IMR-90 (cell line): ENCODE measurements at regions not wholly inside any gene's neighbourhood (a gene's known extent, or its start where the extent isn't known, plus 50 kb on each side); places are given as distances from the start of the nearest gene placed in this dataset.
A peak's percentile ranks its signal among the peaks of the same experiment; 100 is the strongest.

ENCODE experiments used
- ATAC-seq: fragments of 200-7000 bp; cut with Tn5 transposase; 2 replicates; pipeline ENCODE4 v1.9.1; 2020; ENCODE audit warnings: low read depth, mild to moderate bottlenecking, moderate library complexity
- BruUV-seq: library from RNA; stranded (reverse); fragments of 400-500 nt; replicated peaks from 2 replicates; lab custom pipeline; 2021; lab: Mats Ljungman, UMichigan
- CTCF ChIA-PET: fragments of 300-600 bp; formaldehyde crosslinking; extraction: SDS; loops from one replicate; lab custom pipeline; 2021; ENCODE audit warnings: antibody characterized with exemption; lab: Yijun Ruan, JAX
- POLR2A ChIA-PET: fragments of 300-600 bp; sonication (Branson Sonifier 250); formaldehyde crosslinking; loops from one replicate; lab custom pipeline; 2022; ENCODE audit warnings: antibody characterized with exemption; ENCODE audit not compliant: unreplicated experiment; lab: Charles Lee
- DNase-seq: peaks from one replicate; pipeline ENCODE4 v3.0.0; 2013
- H2AFZ ChIP-seq: replicated peaks from 2 replicates; pipeline ENCODE3; 2013; ENCODE audit warnings: low read length, mild to moderate bottlenecking; ENCODE audit not compliant: poor library complexity
- H2AK5ac ChIP-seq: 2 replicates; pipeline ENCODE4 v1.6.1; 2013; ENCODE audit warnings: low read depth, low read length, inconsistent platforms
- H2AK9ac ChIP-seq: replicated peaks from 2 replicates; pipeline ENCODE3; 2013; ENCODE audit warnings: mild to moderate bottlenecking, low read depth, low read length, moderate library complexity; ENCODE audit not compliant: poor library complexity
- H2BK120ac ChIP-seq: 2 replicates; pipeline ENCODE4 v1.6.1; 2013; ENCODE audit warnings: low read depth, low read length, inconsistent platforms
- H2BK15ac ChIP-seq: 3 replicates; pipeline ENCODE4 v1.6.1; 2013; ENCODE audit warnings: low read depth, low read length, inconsistent platforms
- H2BK20ac ChIP-seq: 2 replicates; pipeline ENCODE4 v1.6.1; 2013; ENCODE audit warnings: low read depth, mild to moderate bottlenecking, inconsistent platforms, low read length, moderate library complexity
- H2BK5ac ChIP-seq: 2 replicates; pipeline ENCODE4 v1.6.1; 2013; ENCODE audit warnings: mild to moderate bottlenecking, low read depth, low read length, inconsistent platforms; ENCODE audit not compliant: poor library complexity, severe bottlenecking
- H3K14ac ChIP-seq: replicated peaks from 2 replicates; pipeline ENCODE4 v1.6.1; 2013; ENCODE audit warnings: low read depth, low read length, inconsistent platforms
- H3K18ac ChIP-seq: 2 replicates; pipeline ENCODE4 v1.6.1; 2013; ENCODE audit warnings: low read depth, low read length, control low read depth
- H3K23ac ChIP-seq: 2 replicates; pipeline ENCODE4 v1.6.1; 2013; ENCODE audit warnings: low read depth, low read length, inconsistent platforms
- H3K27ac ChIP-seq: 2 replicates; pipeline ENCODE4 v1.5.1; 2013; ENCODE audit warnings: mild to moderate bottlenecking, control low read depth, low read length; ENCODE audit not compliant: insufficient read depth
- H3K27me3 ChIP-seq: 2 replicates; pipeline ENCODE4 v1.6.1; 2013; ENCODE audit warnings: low read length; ENCODE audit not compliant: control insufficient read depth, insufficient read depth
- H3K36me3 ChIP-seq: 2 replicates; pipeline ENCODE4 v1.6.1; 2013; ENCODE audit warnings: low read length, mixed read lengths; ENCODE audit not compliant: control insufficient read depth, insufficient read depth
- H3K4ac ChIP-seq: 2 replicates; pipeline ENCODE4 v1.6.1; 2013; ENCODE audit warnings: low read depth, low read length, inconsistent platforms
- H3K4me1 ChIP-seq: 2 replicates; pipeline ENCODE4 v1.6.1; 2013; ENCODE audit warnings: low read length, mixed read lengths; ENCODE audit not compliant: control insufficient read depth, insufficient read depth
- H3K4me2 ChIP-seq: 2 replicates; pipeline ENCODE4 v1.6.1; 2013; ENCODE audit warnings: low read depth, mild to moderate bottlenecking, control low read depth, low read length, moderate library complexity
- H3K4me3 ChIP-seq: 2 replicates; pipeline ENCODE4 v1.5.1; 2013; ENCODE audit warnings: low read depth, mild to moderate bottlenecking, control low read depth, low read length, moderate library complexity; ENCODE audit not compliant: insufficient read depth
- H3K56ac ChIP-seq: 2 replicates; pipeline ENCODE4 v1.6.1; 2013; ENCODE audit warnings: low read length, inconsistent platforms; ENCODE audit not compliant: insufficient read depth; ENCODE audit errors: extremely low read depth
- H3K79me1 ChIP-seq, 2 experiments: 2 replicates each; pipeline ENCODE4 v1.6.1; 2013; ENCODE audit warnings: low read length in 2 of 2, inconsistent platforms in 1 of 2, low read depth in 1 of 2
- H3K9ac ChIP-seq: 2 replicates; pipeline ENCODE4 v1.6.1; 2013; ENCODE audit warnings: low read depth, low read length, control low read depth
- H3K9me1 ChIP-seq: 2 replicates; pipeline ENCODE4 v1.6.1; 2013; ENCODE audit warnings: low read length, inconsistent platforms; ENCODE audit not compliant: insufficient read depth
- H3K9me3 ChIP-seq: 2 replicates; pipeline ENCODE4 v1.6.1; 2013; ENCODE audit warnings: low read length; ENCODE audit not compliant: control insufficient read depth, insufficient read depth
- H4K20me1 ChIP-seq: 2 replicates; pipeline ENCODE4 v1.6.1; 2013; ENCODE audit warnings: low read length, inconsistent platforms; ENCODE audit not compliant: insufficient read depth
- H4K5ac ChIP-seq: 2 replicates; pipeline ENCODE4 v1.6.1; 2013; ENCODE audit warnings: mild to moderate bottlenecking, low read depth, low read length, control low read depth
- H4K8ac ChIP-seq, 2 experiments: 2 replicates each; pipeline ENCODE4 v1.6.1; 2013; ENCODE audit warnings: low read depth in 2 of 2, low read length in 2 of 2, control low read depth in 1 of 2, inconsistent platforms in 1 of 2
- H4K91ac ChIP-seq: 2 replicates; pipeline ENCODE4 v1.6.1; 2013; ENCODE audit warnings: low read depth, low read length, inconsistent platforms; ENCODE audit not compliant: insufficient read depth
- CEBPB ChIP-seq: IDR thresholded peaks from 2 replicates; pipeline ENCODE4 v1.6.1; 2012; ENCODE audit warnings: low read depth, low read length, improper control_type of control experiment
- MAFK ChIP-seq: IDR thresholded peaks from 2 replicates; pipeline ENCODE4 v1.6.1; 2012; ENCODE audit warnings: low read depth, low read length, improper control_type of control experiment
- MAZ ChIP-seq: IDR thresholded peaks from 2 replicates; pipeline ENCODE4 v1.6.1; 2012; ENCODE audit warnings: low read depth, mild to moderate bottlenecking, low read length, improper control_type of control experiment, moderate library complexity, borderline replicate concordance
- POLR2A ChIP-seq: IDR thresholded peaks from 2 replicates; pipeline ENCODE4 v1.6.1; 2012; ENCODE audit warnings: mild to moderate bottlenecking, low read depth, low read length
- RCOR1 ChIP-seq: IDR thresholded peaks from 2 replicates; pipeline ENCODE4 v1.6.1; 2012; ENCODE audit warnings: mild to moderate bottlenecking, low read length, improper control_type of control experiment; ENCODE audit not compliant: insufficient replicate concordance
- RFX5 ChIP-seq: IDR thresholded peaks from 2 replicates; pipeline ENCODE4 v1.8.0; 2012; ENCODE audit warnings: low read depth, mild to moderate bottlenecking, low read length, moderate library complexity
- SMC3 ChIP-seq: fragments of 150-350 bp; IDR thresholded peaks from 2 replicates; pipeline ENCODE4 v1.6.1; 2016; ENCODE audit warnings: low read depth, mild to moderate bottlenecking, antibody characterized with exemption, low read length, moderate library complexity
- USF2 ChIP-seq: fragments of 150-350 bp; IDR thresholded peaks from 2 replicates; pipeline ENCODE4 v1.6.1; 2017; ENCODE audit warnings: mild to moderate bottlenecking, antibody characterized with exemption, low read length, low read depth
- WGBS, 2 experiments: methylation state at CpG; one replicate each; pipeline versions ENCODE4 v1.1.5 to v1.1.7; 2013; ENCODE audit warnings: missing lambda C conversion rate in 2 of 2; ENCODE audit not compliant: insufficient read length in 1 of 2; ENCODE audit errors: extremely low coverage in 2 of 2; 5-methylcytosine and 5-hydroxymethylcytosine counted together
- dilution Hi-C: fragments of 300-500 bp; cut with HindIII; formaldehyde crosslinking; loops from one replicate; pipeline ENCODE4 v1.14.3; 2018; ENCODE audit warnings: low sequenced_read_pairs; ENCODE audit not compliant: unreplicated experiment
- in situ Hi-C: fragments of 300-500 bp; cut with MboI; formaldehyde crosslinking; loops from 3 replicates; pipeline ENCODE4 v1.14.3; 2019; ENCODE audit warnings: low sequenced_read_pairs, inconsistent platforms, mixed read lengths
- intact Hi-C: fragments of 100-400 bp; cut with micrococcal nuclease; formaldehyde crosslinking; loops from 2 replicates; pipeline ENCODE4 v1.10.0; 2022

- no peak overlapping the region for H2AK9ac ChIP-seq
- no peak overlapping the region for H3K4me3 ChIP-seq
- no peaks in the 10 kb centered on the region for H3K27me3 ChIP-seq
- no peaks in the 10 kb centered on the region for H3K79me1 ChIP-seq
- no peak overlapping the region for H3K23ac ChIP-seq
- DNase-seq (no peak), ATAC-seq (no peak)
- H3K4me1 ChIP-seq: peaks cover 19% of the 10 kb centered on the region
- no peak overlapping the region for H2BK5ac ChIP-seq
- H3K4me2 ChIP-seq: no peak overlapping the region
- POLR2A ChIA-PET: no interaction called here
- no peak overlapping the region for H3K18ac ChIP-seq
- 0 out of 2 replicates have a peak overlapping the region, but pooled peaks have one; percentile 7 for H2BK120ac ChIP-seq
- H3K27ac ChIP-seq: no peak overlapping the region
- dilution Hi-C loops: no loop called here
- no peak overlapping the region for H2AFZ ChIP-seq
- no peak overlapping the region for H4K8ac ChIP-seq
- intact Hi-C loops: no loop called here
- no peak overlapping the region for H3K56ac ChIP-seq
- H2AK5ac ChIP-seq: no peak overlapping the region
- in situ Hi-C loops: no loop called here
- no peak overlapping the region for H2BK20ac ChIP-seq
- WGBS, 2 experiments: 83% methylated on average over 1 of the region's 11 CpGs; no CpG with 5 or more reads in 1 of the 2 experiments
- CTCF ChIA-PET: interaction anchor here (0.8 kb wide), 1 partner anchor 160 kb away, joined by 3 read pairs; no protein-coding TSS in a partner anchor
- no peak overlapping the region for H3K9ac ChIP-seq
- H3K9me3 ChIP-seq: no peaks in the 10 kb centered on the region
- H4K20me1 ChIP-seq: peaks cover 7% of the 10 kb centered on the region
- H4K5ac ChIP-seq: no peak overlapping the region
- H3K14ac ChIP-seq: no peak overlapping the region
- no peak overlapping the region for H4K91ac ChIP-seq
- H3K36me3 ChIP-seq: no peaks in the 10 kb centered on the region
- TF ChIP-seq RCOR1: no peak
- no peak for TF ChIP-seq CEBPB
- TF ChIP-seq POLR2A: no peak
- TF ChIP-seq USF2: no peak
- TF ChIP-seq MAZ: no peak
- TF ChIP-seq MAFK: no peak
- no peak for TF ChIP-seq SMC3
- TF ChIP-seq RFX5: no peak
- H2BK15ac ChIP-seq: no peak overlapping the region
- H3K9me1 ChIP-seq: peaks cover 9% of the 10 kb centered on the region
- no TSS peak for BruUV-seq
- no peak overlapping the region for H3K4ac ChIP-seq
These were observed 61.3 kb upstream of the GGTA1 start for GRCh38 chr9:121560921-121561320.
